CD14-positive monocyte (primary cell): ENCODE measurements at regions not wholly inside any gene's neighbourhood (a gene's known extent, or its start where the extent isn't known, plus 50 kb on each side); places are given as distances from the start of the nearest gene placed in this dataset. TPM values are rescaled to one million over a fixed set of nuclear protein-coding genes. Genes with fewer than 3 reads are reported as not detected.

Experiments used
- DNase-seq, 3 donors: peaks; one replicate each; pipeline ENCODE4 v3.0.0-alpha.2; 2011 to 2022
- H2AFZ ChIP-seq: 2 replicates; pipeline ENCODE4 v1.6.0; 2012; ENCODE audit warnings: mild to moderate bottlenecking, low read depth, low read length, inconsistent platforms; ENCODE audit not compliant: insufficient read depth, poor library complexity, severe bottlenecking
- H3K27ac ChIP-seq, 2 donors: 1 replicate in 1 of 2; 2 replicates in 1 of 2; pipeline ENCODE4 v1.5.1; 2012 to 2013; ENCODE audit warnings: low read length in 2 of 2, control low read depth in 1 of 2, inconsistent platforms in 1 of 2, low read depth in 1 of 2, mild to moderate bottlenecking in 1 of 2
- H3K27me3 ChIP-seq, 2 donors: one replicate each; pipeline versions ENCODE4 v1.6.0 to v1.6.1; 2011 to 2013; ENCODE audit warnings: low read length in 2 of 2; ENCODE audit not compliant: control insufficient read depth in 2 of 2, insufficient read depth in 2 of 2
- H3K36me3 ChIP-seq, 2 donors: replicated peaks in 1 of 2; 1 replicate in 1 of 2; 2 replicates in 1 of 2; pipeline versions ENCODE4 v1.5.1 to v1.6.1; 2012 to 2013; ENCODE audit warnings: low read length in 2 of 2, control low read depth in 1 of 2, inconsistent platforms in 1 of 2, mild to moderate bottlenecking in 1 of 2; ENCODE audit not compliant: insufficient read depth in 2 of 2, control insufficient read depth in 1 of 2
- H3K4me1 ChIP-seq, 2 donors: 1 replicate in 1 of 2; 2 replicates in 1 of 2; pipeline versions ENCODE4 v1.5.1 to v1.6.1; 2012 to 2013; ENCODE audit warnings: low read length in 2 of 2, control low read depth in 1 of 2, inconsistent platforms in 1 of 2, mild to moderate bottlenecking in 1 of 2, moderate library complexity in 1 of 2; ENCODE audit not compliant: insufficient read depth in 2 of 2, control insufficient read depth in 1 of 2
- H3K4me2 ChIP-seq: replicated peaks from 2 replicates; pipeline ENCODE3; 2012; ENCODE audit warnings: low read length, moderate library complexity, mild to moderate bottlenecking; ENCODE audit not compliant: poor library complexity, severe bottlenecking; ENCODE audit errors: extremely low read depth
- H3K4me3 ChIP-seq, 3 experiments: fragments of 200-600 bp in 1 of 3; sonication (generic) in 1 of 3; replicated peaks in 1 of 3; 1 replicate in 2 of 3; 2 replicates in 1 of 3; pipeline ENCODE4 v1.5.1; 2011 to 2013; ENCODE audit warnings: low read length in 3 of 3, mild to moderate bottlenecking in 3 of 3, control low read depth in 2 of 3, low read depth in 2 of 3, inconsistent platforms in 1 of 3, moderate library complexity in 1 of 3
- H3K79me2 ChIP-seq: 2 replicates; pipeline ENCODE4 v1.6.0; 2012; ENCODE audit warnings: mild to moderate bottlenecking, control low read depth, inconsistent platforms, low read length, moderate library complexity; ENCODE audit not compliant: insufficient read depth
- H3K9ac ChIP-seq: 2 replicates; pipeline ENCODE4 v1.6.0; 2017; ENCODE audit warnings: low read length, mild to moderate bottlenecking; ENCODE audit not compliant: insufficient read depth, poor library complexity, severe bottlenecking
- H3K9me3 ChIP-seq, 2 donors: replicated peaks in 1 of 2; 1 replicate in 1 of 2; 2 replicates in 1 of 2; pipeline versions ENCODE4 v1.5.1 to v1.6.1; 2012 to 2013; ENCODE audit warnings: low read length in 2 of 2, control low read depth in 1 of 2; ENCODE audit not compliant: control insufficient read depth in 1 of 2, insufficient read depth in 1 of 2
- H4K20me1 ChIP-seq: 2 replicates; pipeline ENCODE4 v1.6.0; 2012; ENCODE audit warnings: mild to moderate bottlenecking, low read length, control low read depth, moderate library complexity; ENCODE audit not compliant: insufficient read depth
- H3K27ac Mint-ChIP-seq, 7 donors: one replicate each; pipeline ENCODE4 v1.8.0; 2020; ENCODE audit warnings: mild to moderate bottlenecking in 7 of 7, mixed read lengths in 7 of 7, moderate library complexity in 6 of 7, inconsistent platforms in 2 of 7
- H3K27me3 Mint-ChIP-seq, 3 donors: one replicate each; pipeline ENCODE4 v1.8.0; 2021 to 2022; ENCODE audit warnings: low read depth in 3 of 3, mild to moderate bottlenecking in 3 of 3, mixed read lengths in 3 of 3, moderate library complexity in 3 of 3, inconsistent platforms in 1 of 3
- H3K36me3 Mint-ChIP-seq, 2 donors: one replicate each; pipeline ENCODE4 v1.8.0; 2020; ENCODE audit warnings: mixed read lengths in 2 of 2, inconsistent platforms in 1 of 2, mild to moderate bottlenecking in 1 of 2
- H3K4me1 Mint-ChIP-seq: one replicate; pipeline ENCODE4 v1.8.0; 2020; ENCODE audit warnings: mild to moderate bottlenecking, mixed read lengths
- H3K4me3 Mint-ChIP-seq, 2 donors: one replicate each; pipeline ENCODE4 v1.8.0; 2020; ENCODE audit warnings: mild to moderate bottlenecking in 2 of 2, mixed read lengths in 2 of 2, moderate library complexity in 1 of 2
- H3K9me3 Mint-ChIP-seq, 7 donors: one replicate each; pipeline ENCODE4 v1.8.0; 2020 to 2022; ENCODE audit warnings: mixed read lengths in 7 of 7, mild to moderate bottlenecking in 6 of 7, moderate library complexity in 6 of 7, inconsistent platforms in 2 of 7
- CTCF ChIP-seq: fragments of 200-600 bp; IDR thresholded peaks from one replicate; pipeline ENCODE4 v1.8.0; 2022; ENCODE audit warnings: antibody characterized with exemption, mild to moderate bottlenecking
- WGBS: methylation state at CpG from one replicate; pipeline ENCODE4 v1.1.5; 2013; ENCODE audit warnings: missing lambda C conversion rate; ENCODE audit not compliant: insufficient coverage; 5-methylcytosine and 5-hydroxymethylcytosine counted together
- intact Hi-C, 2 donors: fragments of 100-400 bp; cut with micrococcal nuclease; formaldehyde crosslinking; loops; one replicate each; pipeline versions ENCODE4 v1.15.0 to v1.15.1; 2023
- small RNA-seq: library from RNA; depleted of rRNA; stranded (forward); fragments of <200 nt; gene quantifications from one replicate; pipeline ENCODE3, GENCODE V24; 2012; ENCODE audit warnings: low read depth; ENCODE audit not compliant: insufficient read length

- no peaks in the 10 kb centered on the region for H3K79me2 ChIP-seq
- H3K36me3 Mint-ChIP-seq, result no peaks in the 10 kb centered on the region
- WGBS, result no CpG with 5 or more reads among the region's 1 CpG
Measured at GRCh38 chr19:27618006-27618405, 1594.9 kb downstream of the UQCRFS1 start.

GRCh38 chr19:27580906-27581305 is 1632.0 kb downstream of the UQCRFS1 start:
- H3K36me3 ChIP-seq, result no peaks in the 10 kb centered on the region
- no peaks in the 10 kb centered on the region for H4K20me1 ChIP-seq
- H3K9ac ChIP-seq, result no peak overlapping the region
- peaks cover 0 to 2% (median 0%) of the 10 kb centered on the region in 3 donors for H3K27me3 Mint-ChIP-seq
- no peak for DNase-seq
- intact Hi-C loops, result no loop called here
- H3K9me3 ChIP-seq, result peaks cover 14 to 88% of the 10 kb centered on the region in 2 donors
- H3K4me1 Mint-ChIP-seq, result no peaks in the 10 kb centered on the region
- peaks cover 4 to 21% (median 16%) of the 10 kb centered on the region in 7 donors for H3K9me3 Mint-ChIP-seq
- H3K27ac ChIP-seq, result no peak overlapping the region
- no peak overlapping the region for H3K4me2 ChIP-seq
- H3K4me1 ChIP-seq, result no peaks in the 10 kb centered on the region
- no peak overlapping the region for H3K27ac Mint-ChIP-seq
- H2AFZ ChIP-seq, result no peak overlapping the region
- no peaks in the 10 kb centered on the region for H3K36me3 Mint-ChIP-seq
- H3K4me3 ChIP-seq, result no peak overlapping the region
- no peak for TF ChIP-seq CTCF
- H3K79me2 ChIP-seq, result no peaks in the 10 kb centered on the region
- H3K4me3 Mint-ChIP-seq, result no peak overlapping the region
- no peaks in the 10 kb centered on the region for H3K27me3 ChIP-seq

More at GRCh38 chr19:27618006-27618405, 1594.9 kb downstream of the UQCRFS1 start:
- H3K27ac ChIP-seq, result no peak overlapping the region
- peaks cover 6 to 54% (median 27%) of the 10 kb centered on the region in 7 donors for H3K9me3 Mint-ChIP-seq
- H3K27me3 ChIP-seq, result no peaks in the 10 kb centered on the region
- intact Hi-C loops, result no loop called here
- no peak overlapping the region for H3K4me2 ChIP-seq
- H3K27me3 Mint-ChIP-seq, result no peaks in the 10 kb centered on the region
- H3K4me1 Mint-ChIP-seq, result no peaks in the 10 kb centered on the region
- no peaks in the 10 kb centered on the region for H3K36me3 ChIP-seq
- no peak overlapping the region for H3K27ac Mint-ChIP-seq
- DNase-seq, result no peak
- no peak overlapping the region for H3K4me3 ChIP-seq
- no peaks in the 10 kb centered on the region for H3K4me1 ChIP-seq
- H4K20me1 ChIP-seq, result no peaks in the 10 kb centered on the region
- H3K4me3 Mint-ChIP-seq, result no peak overlapping the region
- no peak overlapping the region for H2AFZ ChIP-seq
- TF ChIP-seq CTCF, result no peak
- H3K9me3 ChIP-seq, result peaks cover 3 to 96% of the 10 kb centered on the region in 2 donors
- H3K9ac ChIP-seq, result no peak overlapping the region

Small RNAs in the stretch of these regions (small RNA-seq; reads per million reads assigned to genes)
- not detected for gene AC006504.6
- gene RNA5SP470, result not detected
